ENCODE measurements at regions not wholly inside any gene's neighbourhood (a gene's known extent, or its start where the extent isn't known, plus 50 kb on each side); places are given as distances from the start of the nearest gene placed in this dataset.

DNA sequence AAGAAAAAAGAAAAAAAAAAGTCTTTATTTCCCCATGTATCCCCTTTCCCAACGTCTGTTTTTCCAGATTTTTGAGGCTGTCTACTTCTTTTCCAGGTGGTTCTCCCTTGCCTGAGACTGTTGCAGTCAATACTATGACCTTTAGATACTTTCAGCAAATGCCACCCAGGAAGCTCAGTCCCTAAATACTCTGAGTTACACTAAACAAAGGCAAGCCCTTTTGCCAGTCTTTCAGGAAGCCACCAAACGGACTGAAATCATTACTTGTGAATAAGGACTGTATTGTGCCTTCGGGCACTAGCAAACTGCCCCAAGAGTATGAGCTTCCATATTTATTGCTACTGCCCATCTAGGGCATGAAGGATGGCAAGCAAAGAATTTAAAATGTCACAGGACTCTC lies 621.3 kb downstream of the SUCLG1 start:
- TF ChIP-seq, protein P1, sequence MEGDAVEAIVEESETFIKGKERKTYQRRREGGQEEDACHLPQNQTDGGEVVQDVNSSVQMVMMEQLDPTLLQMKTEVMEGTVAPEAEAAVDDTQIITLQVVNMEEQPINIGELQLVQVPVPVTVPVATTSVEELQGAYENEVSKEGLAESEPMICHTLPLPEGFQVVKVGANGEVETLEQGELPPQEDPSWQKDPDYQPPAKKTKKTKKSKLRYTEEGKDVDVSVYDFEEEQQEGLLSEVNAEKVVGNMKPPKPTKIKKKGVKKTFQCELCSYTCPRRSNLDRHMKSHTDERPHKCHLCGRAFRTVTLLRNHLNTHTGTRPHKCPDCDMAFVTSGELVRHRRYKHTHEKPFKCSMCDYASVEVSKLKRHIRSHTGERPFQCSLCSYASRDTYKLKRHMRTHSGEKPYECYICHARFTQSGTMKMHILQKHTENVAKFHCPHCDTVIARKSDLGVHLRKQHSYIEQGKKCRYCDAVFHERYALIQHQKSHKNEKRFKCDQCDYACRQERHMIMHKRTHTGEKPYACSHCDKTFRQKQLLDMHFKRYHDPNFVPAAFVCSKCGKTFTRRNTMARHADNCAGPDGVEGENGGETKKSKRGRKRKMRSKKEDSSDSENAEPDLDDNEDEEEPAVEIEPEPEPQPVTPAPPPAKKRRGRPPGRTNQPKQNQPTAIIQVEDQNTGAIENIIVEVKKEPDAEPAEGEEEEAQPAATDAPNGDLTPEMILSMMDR (IDR thresholded peaks at IDR 0.05) = no peak
- no peak for TF ChIP-seq POLR2A (IDR thresholded peaks at IDR 0.05)

Measured in heart left ventricle (tissue), 13 donors.